HL-60 (cell line): ENCODE measurements at regions not wholly inside any gene's neighbourhood (a gene's known extent, or its start where the extent isn't known, plus 50 kb on each side); places are given as distances from the start of the nearest gene placed in this dataset.

Source experiments
- DNase-seq, 2 experiments: peaks; one replicate each; pipeline ENCODE4 v3.0.0-alpha.2; 2010 to 2020; ENCODE audit warnings: low read depth in 1 of 2, low spot score in 1 of 2
- H3K27ac ChIP-seq: fragments of 250-450 bp; sonication (Bioruptor Pico); replicated peaks from 2 replicates; pipeline ENCODE4 v1.5.1; 2020; ENCODE audit warnings: mild to moderate bottlenecking, moderate library complexity
- H3K27me3 ChIP-seq: fragments of 250-450 bp; sonication (Bioruptor Pico); 2 replicates; pipeline ENCODE4 v1.5.1; 2021; ENCODE audit warnings: mild to moderate bottlenecking, moderate library complexity; ENCODE audit not compliant: insufficient read depth, poor library complexity, severe bottlenecking
- H3K4me3 ChIP-seq: replicated peaks from 2 replicates; pipeline ENCODE4 v1.5.1; 2011; ENCODE audit warnings: mild to moderate bottlenecking, control low read depth, low read length; ENCODE audit not compliant: insufficient read depth
- GABPA ChIP-seq: IDR thresholded peaks from 2 replicates; pipeline ENCODE4 v1.6.1; 2012; ENCODE audit warnings: low read depth
- POLR2AphosphoS5 ChIP-seq: IDR thresholded peaks from 2 replicates; pipeline ENCODE4 v1.6.1; 2012; ENCODE audit warnings: low read depth
- SPI1 ChIP-seq: IDR thresholded peaks from 2 replicates; pipeline ENCODE4 v1.6.1; 2012; ENCODE audit warnings: low read depth, mild to moderate bottlenecking, borderline replicate concordance
- TF ChIP-seq, protein P1 (sequence below): IDR thresholded peaks from 2 replicates; pipeline ENCODE4 v1.6.1; 2012; ENCODE audit warnings: low read depth; ENCODE audit not compliant: insufficient replicate concordance
- TF ChIP-seq, protein P2 (sequence below): IDR thresholded peaks from one replicate; pipeline ENCODE4 v1.5.1; 2011; ENCODE audit warnings: low read length, control low read depth, inconsistent platforms; ENCODE audit not compliant: insufficient read depth

DNA sequence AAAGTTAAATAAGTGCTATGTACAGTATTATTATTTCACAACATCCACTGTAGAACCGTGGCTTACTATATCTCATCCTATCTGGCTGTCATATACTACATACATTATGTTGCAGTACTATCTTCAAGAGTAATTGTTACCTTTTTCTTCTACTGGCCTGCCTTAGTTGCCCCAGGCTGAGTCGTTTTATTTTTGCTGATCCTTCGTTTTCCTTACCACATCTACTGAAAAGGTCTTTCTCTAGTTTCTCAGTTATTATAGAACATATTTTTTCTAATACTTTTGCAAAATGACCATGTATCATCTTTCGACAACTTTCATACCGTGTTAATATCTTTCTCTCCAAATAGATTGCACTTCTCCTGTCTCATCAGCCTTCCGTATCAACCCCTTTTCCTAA lies 523.1 kb downstream of the SOX5 start:
- no peak for DNase-seq
- Histone ChIP-seq H3K4me3 (no peak overlapping the region), H3K27me3 (no peaks in the 10 kb centered on the region), H3K27ac (no peak overlapping the region)
- TF ChIP-seq, protein P1, sequence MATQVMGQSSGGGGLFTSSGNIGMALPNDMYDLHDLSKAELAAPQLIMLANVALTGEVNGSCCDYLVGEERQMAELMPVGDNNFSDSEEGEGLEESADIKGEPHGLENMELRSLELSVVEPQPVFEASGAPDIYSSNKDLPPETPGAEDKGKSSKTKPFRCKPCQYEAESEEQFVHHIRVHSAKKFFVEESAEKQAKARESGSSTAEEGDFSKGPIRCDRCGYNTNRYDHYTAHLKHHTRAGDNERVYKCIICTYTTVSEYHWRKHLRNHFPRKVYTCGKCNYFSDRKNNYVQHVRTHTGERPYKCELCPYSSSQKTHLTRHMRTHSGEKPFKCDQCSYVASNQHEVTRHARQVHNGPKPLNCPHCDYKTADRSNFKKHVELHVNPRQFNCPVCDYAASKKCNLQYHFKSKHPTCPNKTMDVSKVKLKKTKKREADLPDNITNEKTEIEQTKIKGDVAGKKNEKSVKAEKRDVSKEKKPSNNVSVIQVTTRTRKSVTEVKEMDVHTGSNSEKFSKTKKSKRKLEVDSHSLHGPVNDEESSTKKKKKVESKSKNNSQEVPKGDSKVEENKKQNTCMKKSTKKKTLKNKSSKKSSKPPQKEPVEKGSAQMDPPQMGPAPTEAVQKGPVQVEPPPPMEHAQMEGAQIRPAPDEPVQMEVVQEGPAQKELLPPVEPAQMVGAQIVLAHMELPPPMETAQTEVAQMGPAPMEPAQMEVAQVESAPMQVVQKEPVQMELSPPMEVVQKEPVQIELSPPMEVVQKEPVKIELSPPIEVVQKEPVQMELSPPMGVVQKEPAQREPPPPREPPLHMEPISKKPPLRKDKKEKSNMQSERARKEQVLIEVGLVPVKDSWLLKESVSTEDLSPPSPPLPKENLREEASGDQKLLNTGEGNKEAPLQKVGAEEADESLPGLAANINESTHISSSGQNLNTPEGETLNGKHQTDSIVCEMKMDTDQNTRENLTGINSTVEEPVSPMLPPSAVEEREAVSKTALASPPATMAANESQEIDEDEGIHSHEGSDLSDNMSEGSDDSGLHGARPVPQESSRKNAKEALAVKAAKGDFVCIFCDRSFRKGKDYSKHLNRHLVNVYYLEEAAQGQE: no peak
- TF ChIP-seq, protein P2, sequence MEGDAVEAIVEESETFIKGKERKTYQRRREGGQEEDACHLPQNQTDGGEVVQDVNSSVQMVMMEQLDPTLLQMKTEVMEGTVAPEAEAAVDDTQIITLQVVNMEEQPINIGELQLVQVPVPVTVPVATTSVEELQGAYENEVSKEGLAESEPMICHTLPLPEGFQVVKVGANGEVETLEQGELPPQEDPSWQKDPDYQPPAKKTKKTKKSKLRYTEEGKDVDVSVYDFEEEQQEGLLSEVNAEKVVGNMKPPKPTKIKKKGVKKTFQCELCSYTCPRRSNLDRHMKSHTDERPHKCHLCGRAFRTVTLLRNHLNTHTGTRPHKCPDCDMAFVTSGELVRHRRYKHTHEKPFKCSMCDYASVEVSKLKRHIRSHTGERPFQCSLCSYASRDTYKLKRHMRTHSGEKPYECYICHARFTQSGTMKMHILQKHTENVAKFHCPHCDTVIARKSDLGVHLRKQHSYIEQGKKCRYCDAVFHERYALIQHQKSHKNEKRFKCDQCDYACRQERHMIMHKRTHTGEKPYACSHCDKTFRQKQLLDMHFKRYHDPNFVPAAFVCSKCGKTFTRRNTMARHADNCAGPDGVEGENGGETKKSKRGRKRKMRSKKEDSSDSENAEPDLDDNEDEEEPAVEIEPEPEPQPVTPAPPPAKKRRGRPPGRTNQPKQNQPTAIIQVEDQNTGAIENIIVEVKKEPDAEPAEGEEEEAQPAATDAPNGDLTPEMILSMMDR: no peak
- TF ChIP-seq GABPA: no peak
- TF ChIP-seq POLR2AphosphoS5: no peak
- TF ChIP-seq SPI1: no peak

DNA sequence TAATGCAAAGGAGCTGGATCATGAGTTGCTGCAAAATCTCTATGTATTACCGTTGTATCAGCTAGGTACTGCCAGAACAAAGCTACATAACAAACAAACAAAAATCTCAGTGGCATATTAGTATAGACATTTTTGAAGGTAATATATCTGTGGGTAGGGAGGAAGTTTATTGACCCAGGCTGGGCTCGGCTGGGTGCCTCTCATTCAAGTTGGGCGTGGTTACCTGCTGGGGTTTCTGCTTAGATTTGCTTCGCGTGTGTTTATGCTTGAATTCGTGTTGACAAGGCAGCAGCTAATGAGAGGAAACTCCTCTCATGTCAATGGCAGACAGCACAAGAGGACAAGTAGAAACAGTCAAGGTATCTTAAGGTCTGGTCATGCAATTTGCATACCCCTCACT lies 520.7 kb downstream of the SOX5 start:
- DNase-seq: no peak
- Histone ChIP-seq H3K4me3 (no peak overlapping the region), H3K27ac (no peak overlapping the region), H3K27me3 (no peaks in the 10 kb centered on the region)
- TF ChIP-seq POLR2AphosphoS5 (no peak), GABPA (no peak)

DNA sequence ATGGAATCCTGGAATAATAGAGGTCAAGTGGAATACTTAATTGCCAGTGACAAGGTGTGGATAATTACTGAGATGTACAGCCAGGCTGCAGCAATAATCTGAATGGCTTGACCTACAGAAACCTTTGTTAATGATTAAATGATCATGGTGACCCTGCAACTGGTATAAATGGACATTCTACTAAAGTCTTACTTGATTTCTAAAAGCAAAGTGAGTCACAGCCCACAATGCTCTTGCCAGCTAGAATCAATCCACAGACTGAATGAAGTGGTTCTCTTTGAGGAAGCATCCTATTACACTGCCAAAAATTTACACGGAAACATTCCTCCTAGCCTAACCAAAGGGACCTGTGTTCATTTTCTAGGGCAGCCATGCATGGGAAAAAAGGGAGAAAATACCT lies 518.5 kb downstream of the SOX5 start:
- TF ChIP-seq, protein P2: no peak
- TF ChIP-seq POLR2AphosphoS5 (no peak), GABPA (no peak), SPI1 (no peak)
- TF ChIP-seq, protein P1: no peak
- no peak overlapping the region for H3K4me3 ChIP-seq
- no peak overlapping the region for H3K27ac ChIP-seq
- no peak for DNase-seq
- H3K27me3 ChIP-seq: no peaks in the 10 kb centered on the region

DNA sequence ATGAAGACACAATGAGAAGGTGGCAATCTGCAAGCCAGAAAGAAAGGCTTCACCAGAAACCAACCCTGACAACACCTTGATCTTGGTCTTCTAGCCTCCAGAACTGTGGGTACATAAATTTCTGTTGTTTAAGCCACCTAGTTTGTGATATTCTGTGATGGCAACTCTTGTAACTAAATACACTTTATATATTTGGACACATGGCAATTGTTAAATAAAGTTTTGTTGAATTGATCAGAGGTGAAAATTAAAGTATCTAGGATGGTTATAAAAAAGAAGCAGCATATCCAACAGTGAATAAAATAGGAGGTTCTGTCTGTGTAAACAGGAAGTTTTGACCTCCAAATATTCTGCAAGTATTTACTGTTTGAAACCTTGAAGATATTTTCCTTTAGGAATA lies 516.3 kb downstream of the SOX5 start:
- Histone ChIP-seq H3K4me3 (no peak overlapping the region), H3K27ac (no peak overlapping the region), H3K27me3 (no peaks in the 10 kb centered on the region)
- TF ChIP-seq, protein P1: no peak
- TF ChIP-seq POLR2AphosphoS5: no peak
- TF ChIP-seq, protein P2: no peak
- no peak for TF ChIP-seq GABPA
- TF ChIP-seq SPI1: no peak
- no peak for DNase-seq
